ENCODE measurements at regions not wholly inside any gene's neighbourhood (a gene's known extent, or its start where the extent isn't known, plus 50 kb on each side); places are given as distances from the start of the nearest gene placed in this dataset.

- BruUV-seq (replicated peaks), result no TSS peak
- TF ChIP-seq CTCF (IDR thresholded peaks at IDR 0.05) (no peak), REST (IDR thresholded peaks at IDR 0.05; ENCODE audit: insufficient read depth in 1 of 2, low read depth in 2 of 2, low read length in 1 of 2) (no peak), SIN3A (IDR thresholded peaks at IDR 0.05; ENCODE audit: borderline replicate concordance, insufficient read depth, low read depth, low read length) (no peak), POLR2AphosphoS5 (IDR thresholded peaks at IDR 0.05; ENCODE audit: low read depth, low read length) (no peak), TCF7L2 (IDR thresholded peaks at IDR 0.05; ENCODE audit: low read depth, low read length) (no peak)
- Histone ChIP-seq H3K36me3 (ENCODE audit: control insufficient read depth, insufficient read depth, low read length) (no peaks in the 10 kb centered on the region), H3K4me1 (ENCODE audit: control insufficient read depth, insufficient read depth, low read length) (no peaks in the 10 kb centered on the region), H3K4me3 (ENCODE audit: low read depth in 2 of 2, low read length in 2 of 2) (no peak overlapping the region), H3K27me3 (ENCODE audit: control insufficient read depth, insufficient read depth, low read length) (no peaks in the 10 kb centered on the region; the same call in 1 of the 2 replicates), H3K9me3 (ENCODE audit: control insufficient read depth, insufficient read depth, low read depth, low read length) (no peaks in the 10 kb centered on the region), H3K27ac (ENCODE audit: low read length) (no peak overlapping the region)
- in situ Hi-C loops (cut with HindIII; ENCODE audit: low pct_unique_long_range_greater_than_20kb, low sequenced_read_pairs), result no loop called here
- POLR2A ChIA-PET, result no interaction called here
- CTCF ChIA-PET, result no interaction called here
- DNase-seq (ENCODE audit: low read depth, low spot score) (no peak), ATAC-seq (no peak)
- intact Hi-C loops (cut with micrococcal nuclease; ENCODE audit: unreplicated experiment), result no loop called here
Observed at GRCh38 chr18:10068766-10069567, 155.2 kb downstream of the VAPA start.

- Histone ChIP-seq H3K9me3 (ENCODE audit: control insufficient read depth, insufficient read depth, low read depth, low read length) (no peaks in the 10 kb centered on the region), H3K27me3 (ENCODE audit: control insufficient read depth, insufficient read depth, low read length) (no peaks in the 10 kb centered on the region; the same call in 1 of the 2 replicates), H3K4me1 (ENCODE audit: control insufficient read depth, insufficient read depth, low read length) (no peaks in the 10 kb centered on the region), H3K27ac (ENCODE audit: low read length) (no peak overlapping the region), H3K4me3 (ENCODE audit: low read depth in 2 of 2, low read length in 2 of 2) (no peak overlapping the region), H3K36me3 (ENCODE audit: control insufficient read depth, insufficient read depth, low read length) (no peaks in the 10 kb centered on the region)
- POLR2A ChIA-PET, result no interaction called here
- no peak for TF ChIP-seq TCF7L2 (IDR thresholded peaks at IDR 0.05; ENCODE audit: low read depth, low read length)
- no peak for TF ChIP-seq POLR2AphosphoS5 (IDR thresholded peaks at IDR 0.05; ENCODE audit: low read depth, low read length)
- no peak for TF ChIP-seq CTCF (IDR thresholded peaks at IDR 0.05)
- TF ChIP-seq SIN3A (IDR thresholded peaks at IDR 0.05; ENCODE audit: borderline replicate concordance, insufficient read depth, low read depth, low read length), result no peak
- TF ChIP-seq REST (IDR thresholded peaks at IDR 0.05; ENCODE audit: insufficient read depth in 1 of 2, low read depth in 2 of 2, low read length in 1 of 2), result no peak
- in situ Hi-C loops (cut with HindIII; ENCODE audit: low pct_unique_long_range_greater_than_20kb, low sequenced_read_pairs) (no loop called here), intact Hi-C loops (cut with micrococcal nuclease; ENCODE audit: unreplicated experiment) (no loop called here)
- BruUV-seq (replicated peaks), result no TSS peak
- CTCF ChIA-PET, result no interaction called here
- DNase-seq (ENCODE audit: low read depth, low spot score), result no peak
- no peak for ATAC-seq
Observed at GRCh38 chr18:10070561-10071000, 156.8 kb downstream of the VAPA start.

All from Panc1 (cell line).